NCI-H526 (cell line): ENCODE measurements at regions not wholly inside any gene's neighbourhood (a gene's known extent, or its start where the extent isn't known, plus 50 kb on each side); places are given as distances from the start of the nearest gene placed in this dataset.

Experiments
- DNase-seq, 2 experiments: peaks; one replicate each; lab custom pipeline; 2025; lab: John Stamatoyannopoulos, UW

GRCh38 chr2:221831051-221831450 lies 258.9 kb upstream of the EPHA4 start:
- DNase-seq: no peak

- DNase-seq: no peak
Observed at GRCh38 chr2:221822416-221822815, 250.3 kb upstream of the EPHA4 start.

- peak in 1 of 2 experiments; percentile 9 for DNase-seq
Observed at GRCh38 chr2:221818616-221819320, 246.7 kb upstream of the EPHA4 start.

- DNase-seq: no peak
Observed at GRCh38 chr2:221817878-221818277, 245.8 kb upstream of the EPHA4 start.

- DNase-seq: no peak
Observed at GRCh38 chr2:221817052-221817451, 244.9 kb upstream of the EPHA4 start.

GRCh38 chr2:221816566-221816965 lies 244.5 kb upstream of the EPHA4 start:
- DNase-seq: no peak

GRCh38 chr2:221810650-221811049 lies 238.5 kb upstream of the EPHA4 start:
- no peak for DNase-seq

- DNase-seq: no peak
Observed at GRCh38 chr2:221810245-221810644, 238.1 kb upstream of the EPHA4 start.

- no peak for DNase-seq
Observed at GRCh38 chr2:221808488-221808887, 236.4 kb upstream of the EPHA4 start.

GRCh38 chr2:221807706-221808105 lies 235.6 kb upstream of the EPHA4 start:
- DNase-seq: no peak

GRCh38 chr2:221802089-221802488 lies 230.0 kb upstream of the EPHA4 start:
- no peak for DNase-seq

- DNase-seq: peak; percentile 33 to 35
Observed at GRCh38 chr2:221792971-221793521, 220.9 kb upstream of the EPHA4 start.

GRCh38 chr2:221791844-221792243 lies 219.7 kb upstream of the EPHA4 start:
- no peak for DNase-seq

- no peak for DNase-seq
Observed at GRCh38 chr2:221787561-221787960, 215.5 kb upstream of the EPHA4 start.

- DNase-seq: no peak
Observed at GRCh38 chr2:221786297-221786926, 214.3 kb upstream of the EPHA4 start.

- DNase-seq: no peak
Observed at GRCh38 chr2:221780281-221780688, 208.2 kb upstream of the EPHA4 start.

- DNase-seq: no peak
Observed at GRCh38 chr2:221779614-221780067, 207.5 kb upstream of the EPHA4 start.

- DNase-seq: no peak
Observed at GRCh38 chr2:221778025-221778424, 205.9 kb upstream of the EPHA4 start.

- DNase-seq: no peak
Observed at GRCh38 chr2:221777119-221777518, 205.0 kb upstream of the EPHA4 start.

- no peak for DNase-seq
Observed at GRCh38 chr2:221775096-221775495, 203.0 kb upstream of the EPHA4 start.

- peak; percentile 28 to 50 for DNase-seq
Observed at GRCh38 chr2:221774136-221774535, 202.0 kb upstream of the EPHA4 start.

- no peak for DNase-seq
Observed at GRCh38 chr2:221771297-221771696, 199.2 kb upstream of the EPHA4 start.
